Endodermal cell (in vitro differentiated cells): ENCODE measurements at regions not wholly inside any gene's neighbourhood (a gene's known extent, or its start where the extent isn't known, plus 50 kb on each side); places are given as distances from the start of the nearest gene placed in this dataset.

Experiments
- DNase-seq: peaks from one replicate; pipeline ENCODE4 v3.0.0-alpha.2; 2017
- H3K27ac ChIP-seq: 2 replicates; pipeline ENCODE4 v1.5.1; 2013; ENCODE audit warnings: mild to moderate bottlenecking, low read depth, low read length, moderate library complexity
- H3K27me3 ChIP-seq: 2 replicates; pipeline ENCODE4 v1.6.1; 2013; ENCODE audit warnings: mild to moderate bottlenecking, low read length, moderate library complexity; ENCODE audit not compliant: insufficient read depth, control insufficient read depth, poor library complexity, severe bottlenecking
- H3K36me3 ChIP-seq: 2 replicates; pipeline ENCODE4 v1.7.0; 2013; ENCODE audit warnings: mild to moderate bottlenecking, low read length, moderate library complexity; ENCODE audit not compliant: control insufficient read depth, insufficient read depth
- H3K4me1 ChIP-seq: one replicate; pipeline ENCODE4 v1.7.0; 2013; ENCODE audit warnings: low read length; ENCODE audit not compliant: control insufficient read depth, insufficient read depth
- H3K4me3 ChIP-seq: 2 replicates; pipeline ENCODE4 v1.5.1; 2013; ENCODE audit warnings: mild to moderate bottlenecking, low read length, moderate library complexity
- H3K9ac ChIP-seq: 2 replicates; pipeline ENCODE4 v1.6.1; 2013; ENCODE audit warnings: mild to moderate bottlenecking, low read length, moderate library complexity; ENCODE audit not compliant: poor library complexity, severe bottlenecking; ENCODE audit errors: extremely low read depth
- H3K9me3 ChIP-seq: 2 replicates; pipeline ENCODE4 v1.6.1; 2013; ENCODE audit warnings: mild to moderate bottlenecking, low read length, moderate library complexity; ENCODE audit not compliant: control insufficient read depth
- H3K27ac Mint-ChIP-seq: 2 replicates; pipeline ENCODE4 v1.8.0; 2020; ENCODE audit warnings: mixed read lengths
- H3K27me3 Mint-ChIP-seq: 2 replicates; pipeline ENCODE4 v1.8.0; 2021; ENCODE audit warnings: mild to moderate bottlenecking, mixed read lengths; ENCODE audit not compliant: insufficient read depth
- H3K36me3 Mint-ChIP-seq: 2 replicates; pipeline ENCODE4 v1.8.0; 2020; ENCODE audit warnings: low read depth, mixed read lengths
- H3K4me1 Mint-ChIP-seq: 2 replicates; pipeline ENCODE4 v1.8.0; 2020; ENCODE audit warnings: mixed read lengths
- H3K4me3 Mint-ChIP-seq: 2 replicates; pipeline ENCODE4 v1.8.0; 2020; ENCODE audit warnings: mild to moderate bottlenecking, moderate library complexity, mixed read lengths
- H3K9me3 Mint-ChIP-seq: 2 replicates; pipeline ENCODE4 v1.8.0; 2020; ENCODE audit warnings: mild to moderate bottlenecking, mixed read lengths
- CTCF ChIP-seq: fragments of 200-600 bp; sonication (generic); conservative IDR thresholded peaks from 2 replicates; pipeline ENCODE4 v1.5.0; 2021; ENCODE audit warnings: antibody characterized with exemption, mild to moderate bottlenecking
- WGBS, 2 experiments: methylation state at CpG; one replicate each; pipeline versions ENCODE4 v1.1.5 to v1.1.7; 2013; ENCODE audit warnings: missing lambda C conversion rate in 2 of 2, mixed read lengths in 1 of 2; ENCODE audit not compliant: insufficient coverage in 1 of 2, insufficient read length in 1 of 2; 5-methylcytosine and 5-hydroxymethylcytosine counted together

- H3K4me3 Mint-ChIP-seq, result no peak overlapping the region
- Histone ChIP-seq H3K4me3 (no peak overlapping the region), H3K36me3 (no peaks in the 10 kb centered on the region), H3K9me3 (no peaks in the 10 kb centered on the region), H3K27ac (no peak overlapping the region), H3K27me3 (no peaks in the 10 kb centered on the region), H3K9ac (no peak overlapping the region), H3K4me1 (no peaks in the 10 kb centered on the region)
- DNase-seq, result no peak
- H3K4me1 Mint-ChIP-seq, result no peaks in the 10 kb centered on the region
- 67 to 95% methylated on average over 1 of the region's 1 CpG for WGBS, 2 experiments
- no peak for TF ChIP-seq CTCF
- H3K27ac Mint-ChIP-seq, result no peak overlapping the region
- no peaks in the 10 kb centered on the region for H3K9me3 Mint-ChIP-seq
- H3K36me3 Mint-ChIP-seq, result no peaks in the 10 kb centered on the region
- no peaks in the 10 kb centered on the region for H3K27me3 Mint-ChIP-seq
These were observed 123.2 kb upstream of the UNC5B start for GRCh38 chr10:71089162-71089561.

- Histone ChIP-seq H3K27me3 (no peaks in the 10 kb centered on the region), H3K9ac (no peak overlapping the region), H3K36me3 (no peaks in the 10 kb centered on the region), H3K9me3 (no peaks in the 10 kb centered on the region), H3K27ac (no peak overlapping the region), H3K4me3 (no peak overlapping the region), H3K4me1 (no peaks in the 10 kb centered on the region)
- no peak for TF ChIP-seq CTCF
- H3K4me3 Mint-ChIP-seq, result no peak overlapping the region
- H3K36me3 Mint-ChIP-seq, result no peaks in the 10 kb centered on the region
- no peaks in the 10 kb centered on the region for H3K9me3 Mint-ChIP-seq
- no peak for DNase-seq
- 85 to 94% methylated on average over 1 to 5 of the region's 5 CpGs for WGBS, 2 experiments
- H3K27me3 Mint-ChIP-seq, result no peaks in the 10 kb centered on the region
- no peak overlapping the region for H3K27ac Mint-ChIP-seq
- no peaks in the 10 kb centered on the region for H3K4me1 Mint-ChIP-seq
These were observed 122.0 kb upstream of the UNC5B start for GRCh38 chr10:71090330-71090729.

GRCh38 chr10:71090801-71091200 is 121.6 kb upstream of the UNC5B start:
- WGBS, 2 experiments, result 91 to 93% methylated on average over 6 to 10 of the region's 10 CpGs
- Mint-ChIP-seq H3K36me3 (no peaks in the 10 kb centered on the region), H3K4me3 (no peak overlapping the region), H3K27me3 (no peaks in the 10 kb centered on the region), H3K9me3 (no peaks in the 10 kb centered on the region), H3K27ac (no peak overlapping the region), H3K4me1 (no peaks in the 10 kb centered on the region)
- no peak for TF ChIP-seq CTCF
- no peak overlapping the region for H3K9ac ChIP-seq
- no peaks in the 10 kb centered on the region for H3K9me3 ChIP-seq
- no peak for DNase-seq
- no peaks in the 10 kb centered on the region for H3K4me1 ChIP-seq
- H3K27me3 ChIP-seq, result no peaks in the 10 kb centered on the region
- no peak overlapping the region for H3K27ac ChIP-seq
- no peak overlapping the region for H3K4me3 ChIP-seq
- H3K36me3 ChIP-seq, result no peaks in the 10 kb centered on the region
